HG02973 (cell line): ENCODE measurements at regions not wholly inside any gene's neighbourhood (a gene's known extent, or its start where the extent isn't known, plus 50 kb on each side); places are given as distances from the start of the nearest gene placed in this dataset.
"Not testable (repeated sequence)": the region's sequence is repeated elsewhere in the genome, so short reads cannot be mapped to it uniquely, and the experiment has no call there.

Experiments
- ATAC-seq: cut with Tn5 transposase; IDR thresholded peaks from one replicate; pipeline ENCODE4 v1.9.1; 2021; ENCODE audit warnings: moderate library complexity; ENCODE audit not compliant: unreplicated experiment

DNA sequence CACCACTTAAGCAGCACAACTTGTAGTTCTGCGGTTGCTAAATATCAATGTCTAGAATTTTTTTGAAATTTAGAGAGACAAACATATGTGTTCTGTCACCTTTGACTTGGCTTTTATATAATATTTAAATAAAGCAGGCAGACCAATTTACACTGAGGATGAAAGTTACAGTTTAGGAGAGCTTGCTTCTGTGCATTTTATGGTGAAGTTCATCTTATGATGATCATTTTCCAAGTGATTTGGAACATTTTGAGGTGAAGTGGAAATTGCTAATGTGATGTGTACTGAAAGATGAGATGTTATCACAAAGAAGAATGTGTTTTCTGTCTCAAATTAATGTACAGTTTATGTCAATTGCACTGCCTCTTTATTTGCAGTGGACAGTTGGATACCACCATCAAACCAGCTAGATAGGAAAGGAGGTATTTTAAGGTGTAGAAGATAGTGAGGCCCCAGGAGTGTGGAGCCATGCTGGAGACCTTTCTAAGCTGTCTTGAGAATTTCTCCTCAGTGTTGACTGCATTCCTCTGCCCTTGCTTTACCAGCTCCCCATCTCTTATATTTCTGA is 461.9 kb downstream of the UTRN start:
- ATAC-seq: no peak

DNA sequence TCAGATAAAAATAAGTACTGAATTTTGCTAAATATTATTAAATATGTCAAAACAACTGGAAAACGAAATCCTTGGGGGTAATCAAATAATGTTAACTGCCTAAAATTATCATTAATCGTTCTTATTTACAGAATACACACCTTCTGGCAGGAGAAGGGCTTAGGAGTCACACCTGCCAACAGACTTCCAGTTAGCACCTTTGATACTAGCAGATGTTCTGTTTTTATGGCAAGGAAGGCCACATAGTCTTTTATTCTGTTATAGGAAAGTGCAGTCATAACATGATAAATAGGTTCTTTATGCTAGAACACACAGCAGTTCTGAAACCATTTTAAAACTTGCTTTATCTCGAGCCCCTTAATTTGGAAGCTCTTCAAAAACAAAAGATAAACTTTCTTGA is 464.1 kb downstream of the UTRN start:
- no peak for ATAC-seq

DNA sequence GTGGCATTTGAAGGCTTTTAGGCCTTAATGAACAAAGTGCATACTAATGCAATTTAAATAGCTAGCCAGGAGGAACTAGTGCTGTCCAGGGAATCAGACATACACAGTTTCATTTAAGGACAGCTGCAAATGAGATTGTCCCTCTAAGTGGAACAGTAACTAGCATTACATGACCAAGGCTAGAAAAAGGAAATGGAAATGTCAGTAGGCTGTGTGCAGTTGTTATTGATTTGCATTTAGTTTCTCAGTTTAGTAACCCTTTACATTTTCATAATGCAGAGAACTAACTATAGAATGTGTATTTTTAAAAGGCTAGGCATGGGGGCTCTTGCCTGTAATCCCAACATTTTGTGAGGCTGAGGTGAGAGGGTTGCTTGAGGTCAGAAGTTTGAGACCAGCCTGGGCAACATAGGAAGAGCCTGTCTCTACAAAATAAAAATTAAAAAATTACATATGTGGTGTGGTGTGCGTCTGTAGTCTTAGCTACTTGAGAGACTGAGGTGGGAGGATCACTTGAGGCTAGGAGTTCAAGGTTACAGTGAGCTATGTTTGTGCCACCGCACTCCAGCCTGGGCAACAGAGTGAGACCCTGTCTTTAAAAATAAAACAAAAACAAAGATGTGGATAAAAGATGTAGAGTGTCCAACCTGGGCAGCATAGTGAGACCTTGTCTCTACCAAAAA is 468.0 kb downstream of the UTRN start:
- ATAC-seq: peak; percentile 95

DNA sequence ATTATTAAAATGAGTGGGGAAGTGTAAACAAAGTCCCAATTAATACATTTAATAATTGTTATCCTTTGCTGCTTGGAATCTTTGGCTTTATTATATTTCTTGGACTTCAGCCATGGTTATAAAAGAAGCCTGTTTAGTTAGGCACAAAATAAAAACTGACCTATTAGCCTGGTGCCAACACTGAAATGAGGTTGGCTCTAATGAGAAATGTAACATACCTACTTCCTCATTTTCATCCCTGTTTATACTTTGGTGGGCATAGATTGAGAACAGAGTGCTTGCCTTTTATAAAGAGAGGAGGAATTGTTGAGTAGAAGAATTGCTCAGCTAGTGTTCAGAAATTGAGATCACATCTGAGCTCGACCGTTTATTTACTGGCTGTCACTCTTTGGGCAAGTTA is 471.3 kb downstream of the UTRN start:
- no peak for ATAC-seq

DNA sequence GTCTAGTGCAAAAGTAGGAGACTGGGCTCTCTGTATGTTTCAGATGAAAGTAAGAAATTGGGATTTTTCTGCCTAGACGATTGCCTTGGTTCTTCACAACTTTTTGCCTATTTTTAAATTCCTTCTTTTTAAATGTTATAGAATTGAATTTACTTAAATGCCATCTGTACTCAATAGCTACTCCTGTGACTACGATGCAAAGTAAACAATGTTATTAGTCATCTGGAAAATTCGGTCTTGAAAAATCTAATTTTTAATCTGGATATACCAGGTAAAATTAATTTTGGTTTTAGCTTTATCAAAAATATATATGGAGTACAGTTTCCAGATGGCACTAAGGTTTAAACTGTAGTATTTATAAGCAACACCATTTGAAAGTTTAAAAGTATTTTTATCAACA is 472.2 kb downstream of the UTRN start:
- no peak for ATAC-seq

DNA sequence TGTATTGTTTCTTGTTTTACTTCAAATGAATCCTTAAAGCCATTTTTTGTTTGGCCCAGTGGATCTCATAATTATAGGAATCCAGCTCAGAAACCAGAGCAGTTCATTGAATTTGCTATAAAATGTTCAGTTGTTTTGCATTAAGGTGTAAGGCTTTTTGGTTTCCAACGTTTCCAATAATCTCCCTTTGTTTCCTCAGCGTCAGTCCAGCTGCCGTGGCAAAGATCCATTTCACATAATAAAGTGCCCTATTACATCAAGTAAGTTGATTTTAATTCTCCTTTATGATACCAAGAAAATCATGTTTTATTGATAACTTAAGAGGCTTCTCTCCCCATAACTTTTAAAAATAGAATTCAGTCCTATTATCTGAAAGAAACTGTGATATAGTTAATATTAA is 472.6 kb downstream of the UTRN start:
- no peak for ATAC-seq

DNA sequence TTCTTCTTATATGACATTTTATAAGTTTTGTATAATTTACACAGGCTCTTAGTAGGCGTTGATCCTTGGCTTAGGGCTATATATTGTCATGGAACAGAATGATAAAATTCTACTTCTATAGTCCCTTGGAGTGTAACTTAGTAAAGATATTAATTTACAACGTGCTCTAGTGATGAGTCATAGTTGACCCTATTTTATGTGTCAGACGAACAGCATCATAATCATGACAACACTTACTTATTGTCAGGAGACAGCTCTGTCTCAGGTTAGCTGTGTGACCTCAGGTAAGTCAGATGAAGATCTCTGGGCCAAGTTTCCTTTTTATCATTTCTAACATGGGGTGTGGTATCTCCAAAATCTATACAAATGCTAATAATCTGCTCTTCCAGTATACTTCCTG is 473.5 kb downstream of the UTRN start:
- ATAC-seq: peak; percentile 69

DNA sequence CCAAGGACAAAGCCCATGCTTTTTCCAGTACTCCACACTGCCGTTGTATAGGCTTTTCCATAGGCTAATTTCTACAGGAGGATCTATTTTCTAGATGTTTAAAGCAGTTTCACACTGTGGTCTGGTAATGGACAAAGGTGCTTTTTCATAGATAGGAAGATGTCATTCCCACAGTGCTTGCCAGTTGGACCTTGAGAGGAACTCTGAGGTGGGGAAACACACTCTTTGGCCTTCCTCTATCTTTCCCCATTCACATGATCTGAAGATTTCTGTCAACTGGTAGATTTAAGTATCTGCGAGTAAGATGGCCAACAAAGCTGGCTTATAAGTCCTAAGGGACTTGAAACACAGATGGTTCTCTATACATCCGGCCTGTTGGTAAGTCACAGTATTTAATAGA is 477.3 kb downstream of the UTRN start:
- ATAC-seq: no peak

DNA sequence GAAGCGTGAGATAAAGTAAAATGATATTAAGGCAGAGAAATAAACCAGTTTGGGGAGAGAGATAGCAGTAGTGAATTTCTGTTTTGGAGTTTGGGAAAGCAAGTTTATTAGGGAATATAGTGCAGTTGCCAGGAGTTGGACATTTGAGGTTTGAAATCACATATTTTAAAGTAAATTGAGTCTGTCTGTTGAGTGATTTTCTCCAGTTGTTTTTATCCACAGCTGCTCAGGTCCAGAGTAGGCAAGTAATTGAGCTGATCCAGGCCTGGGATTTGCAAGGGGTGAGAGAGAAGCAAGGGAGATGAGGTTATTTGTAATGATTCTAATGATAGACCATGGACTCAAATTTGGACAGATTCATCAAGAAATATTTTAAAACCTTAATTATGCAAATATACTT is 481.9 kb downstream of the UTRN start:
- ATAC-seq: no peak

DNA sequence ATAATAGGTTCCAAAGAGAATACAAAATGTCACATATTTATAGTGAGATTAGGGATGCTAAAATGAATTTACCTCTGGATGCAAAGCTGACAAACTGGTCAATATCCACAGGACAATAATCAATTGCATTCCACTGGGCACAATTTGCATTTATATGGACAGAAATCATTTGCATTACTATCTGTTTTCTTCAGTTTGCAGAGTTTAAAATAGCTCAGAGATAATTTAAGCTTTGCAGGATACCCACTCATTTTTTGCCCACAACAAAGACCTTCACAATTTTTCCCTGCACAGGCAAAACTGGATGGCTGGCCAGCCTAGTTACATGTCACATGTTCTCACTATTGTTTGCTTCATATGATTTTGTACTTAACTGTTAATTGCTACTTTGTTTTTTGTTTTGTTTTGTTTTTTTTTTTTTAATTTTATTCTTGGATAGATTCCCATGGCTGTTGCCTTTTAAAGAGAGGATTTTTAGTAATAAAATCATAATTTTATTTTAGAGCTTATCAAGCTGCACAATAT is 483.5 kb downstream of the UTRN start:
- no peak for ATAC-seq

DNA sequence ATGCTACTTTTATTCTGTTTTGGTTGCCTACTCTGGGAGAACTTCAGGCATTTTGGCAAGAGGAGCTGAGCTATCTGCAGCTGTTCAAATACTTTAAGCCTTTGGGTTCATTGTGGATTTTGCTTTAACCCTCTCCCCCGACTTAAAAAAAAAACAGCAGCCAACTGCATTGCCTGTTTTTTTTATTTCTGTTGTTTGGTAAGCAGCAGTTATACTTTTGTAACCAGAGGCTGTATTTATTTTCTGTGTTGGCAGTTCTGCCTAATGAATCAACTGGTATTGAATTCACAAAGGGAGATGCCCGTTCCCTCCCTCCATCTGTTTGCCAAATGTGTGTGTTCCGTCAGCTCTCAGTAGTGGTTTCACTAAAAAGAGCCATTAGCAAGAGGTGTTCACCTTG is 484.0 kb downstream of the UTRN start:
- no peak for ATAC-seq

DNA sequence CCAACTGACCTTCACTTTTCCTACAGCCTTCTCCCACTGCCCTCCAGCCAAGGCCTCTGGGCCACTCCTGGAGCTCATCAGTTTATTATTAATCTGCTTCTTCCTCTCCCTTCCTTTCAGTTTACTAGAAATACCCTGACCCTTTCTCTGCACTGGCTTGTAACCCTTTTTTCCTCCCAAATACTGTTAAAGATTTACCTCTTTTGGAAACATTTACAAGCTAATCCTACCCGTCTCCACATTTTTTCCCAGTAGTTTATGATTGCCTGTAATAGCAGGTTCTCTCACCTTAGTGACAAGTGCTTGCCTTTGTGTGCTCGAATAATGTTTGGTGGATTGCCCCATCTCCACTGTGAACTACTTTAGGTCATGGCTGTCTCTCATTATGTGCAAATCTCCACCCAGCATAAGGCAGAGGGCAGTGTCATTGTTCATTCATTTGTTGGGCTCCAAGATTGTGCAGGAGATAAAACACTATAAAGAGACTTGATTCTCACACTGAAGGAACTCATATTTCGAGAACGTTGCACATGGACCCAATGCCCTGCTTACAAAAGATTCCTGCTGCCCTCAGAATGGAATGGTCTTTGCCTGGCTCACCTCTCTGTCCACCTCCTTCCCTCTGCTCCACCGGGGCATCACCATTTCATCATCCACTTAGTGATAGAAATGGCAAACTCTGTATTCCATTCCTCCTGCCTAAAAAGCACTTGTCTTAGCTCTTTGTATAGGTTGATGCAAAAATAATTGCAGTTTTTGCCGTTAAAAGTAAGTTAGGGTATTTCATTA is 491.1 kb downstream of the UTRN start:
- ATAC-seq: no peak

DNA sequence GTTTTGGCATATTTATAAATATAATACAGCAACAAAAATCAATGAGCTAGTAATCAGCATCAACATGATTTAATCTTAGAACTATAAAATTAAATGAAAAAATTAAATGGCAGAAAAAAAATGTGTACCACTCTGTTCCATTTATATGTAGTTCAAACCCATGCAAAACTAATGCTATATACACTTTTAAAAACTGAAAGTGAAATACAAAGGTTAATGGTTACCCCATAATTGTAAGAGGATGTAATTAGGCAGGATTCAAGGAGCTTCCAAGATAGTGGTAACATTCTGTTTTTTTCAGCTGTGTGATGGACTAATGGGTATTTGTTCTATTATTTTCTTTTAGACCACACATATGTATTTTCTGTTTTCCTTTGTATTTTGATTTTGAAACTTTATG is 492.1 kb downstream of the UTRN start:
- ATAC-seq: peak; percentile 74

DNA sequence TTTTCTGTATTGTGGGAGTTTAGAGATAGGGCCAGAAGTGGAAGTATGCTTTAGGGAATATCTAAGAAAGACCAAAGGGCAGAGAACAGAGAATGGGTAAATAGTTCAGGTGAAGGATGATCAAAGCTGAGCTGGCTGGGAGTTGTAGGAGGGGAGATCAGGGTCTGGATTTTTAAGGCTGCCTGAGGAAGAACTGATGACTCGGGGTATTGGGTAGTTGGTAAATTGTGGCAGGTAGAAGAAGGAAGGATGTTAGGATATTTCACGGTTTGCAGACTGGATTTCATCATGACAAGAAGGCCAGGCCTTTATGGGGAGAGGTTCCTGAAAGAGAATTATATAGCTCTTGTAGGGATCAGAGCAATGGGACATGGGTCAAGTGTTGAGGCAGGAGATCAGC is 492.9 kb downstream of the UTRN start:
- ATAC-seq: no peak

DNA sequence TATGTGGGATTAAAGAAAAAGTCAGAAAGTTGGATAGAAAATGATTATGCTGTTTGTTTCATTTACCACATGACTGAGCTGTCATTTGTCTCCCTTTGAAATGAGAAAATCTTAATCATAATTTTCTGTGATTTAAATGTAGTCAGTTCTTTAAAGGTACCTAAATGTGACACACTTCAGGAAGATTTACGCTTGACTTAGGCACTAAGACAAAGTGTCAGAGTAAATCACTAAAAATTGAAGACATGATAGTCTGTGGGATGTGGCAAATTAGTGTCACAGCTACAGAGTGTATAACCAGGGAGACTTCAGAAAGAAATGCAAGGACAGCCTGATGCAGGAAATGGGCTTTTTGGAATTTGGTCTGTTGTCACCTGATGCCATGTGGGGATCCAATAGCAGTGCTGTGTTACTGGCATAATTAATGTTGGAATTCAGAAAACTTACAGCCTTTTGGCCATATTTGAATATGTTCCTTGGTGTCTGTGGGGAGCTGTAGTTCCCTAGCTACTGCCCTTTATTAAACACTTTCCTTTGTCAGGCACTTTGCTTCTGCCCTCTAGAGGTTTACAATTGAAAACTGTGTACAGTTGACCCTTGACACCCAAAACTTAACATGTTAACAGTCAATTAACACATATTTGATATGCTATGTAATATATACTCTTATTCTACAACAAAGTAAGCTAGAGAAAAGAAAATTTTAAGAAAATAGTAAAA is 493.8 kb downstream of the UTRN start:
- no peak for ATAC-seq

DNA sequence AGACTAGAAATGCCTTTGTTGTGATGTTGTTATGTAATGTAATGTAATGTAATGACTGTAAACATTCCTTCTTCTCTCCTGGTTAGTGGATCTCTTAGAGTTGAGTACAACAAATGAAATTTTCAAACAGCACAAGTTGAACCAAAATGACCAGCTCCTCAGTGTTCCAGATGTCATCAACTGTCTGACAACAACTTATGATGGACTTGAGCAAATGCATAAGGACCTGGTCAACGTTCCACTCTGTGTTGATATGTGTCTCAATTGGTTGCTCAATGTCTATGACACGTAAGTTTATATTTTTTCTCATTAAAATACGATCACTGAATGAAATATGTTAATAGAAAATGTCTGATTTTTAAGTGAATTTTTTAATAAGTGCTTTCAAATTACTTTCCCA is 496.7 kb downstream of the UTRN start:
- no peak for ATAC-seq

DNA sequence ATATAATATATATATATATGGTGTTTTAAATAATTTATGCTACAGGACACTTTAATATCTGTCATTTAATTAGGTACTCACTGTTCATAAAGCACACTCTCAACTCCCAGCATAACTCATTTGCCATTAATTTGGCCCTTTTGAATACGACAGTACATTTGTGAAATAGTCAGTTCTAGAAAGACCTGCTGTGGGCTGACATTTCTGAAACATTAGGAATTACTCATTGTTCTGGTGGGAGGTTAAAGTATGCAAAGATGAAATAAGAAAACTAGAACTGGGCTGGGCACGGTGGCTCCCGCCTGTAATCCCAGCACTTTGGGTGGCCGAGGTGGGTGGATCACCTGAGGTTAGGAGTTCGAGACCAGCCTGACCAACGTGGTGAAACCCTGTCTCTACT is 497.5 kb downstream of the UTRN start:
- no peak for ATAC-seq

DNA sequence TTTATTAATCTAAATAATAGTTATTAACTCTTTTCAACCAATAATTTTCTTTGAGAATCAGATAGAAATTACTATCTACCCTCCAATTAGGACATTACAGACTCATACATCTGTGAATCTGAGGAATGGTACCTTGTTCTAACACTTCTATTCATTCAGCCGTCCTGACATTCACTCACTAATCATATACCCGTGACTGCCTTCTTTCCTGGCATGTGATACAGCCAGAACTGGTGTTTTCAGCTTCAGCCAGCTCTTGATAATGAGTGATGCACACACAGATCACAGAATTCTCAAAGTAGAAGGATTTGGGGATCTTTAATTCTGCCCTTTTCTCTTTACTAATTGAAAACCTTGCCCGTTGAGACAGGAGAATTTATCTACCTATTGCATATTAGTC is 499.9 kb downstream of the UTRN start:
- no peak for ATAC-seq

DNA sequence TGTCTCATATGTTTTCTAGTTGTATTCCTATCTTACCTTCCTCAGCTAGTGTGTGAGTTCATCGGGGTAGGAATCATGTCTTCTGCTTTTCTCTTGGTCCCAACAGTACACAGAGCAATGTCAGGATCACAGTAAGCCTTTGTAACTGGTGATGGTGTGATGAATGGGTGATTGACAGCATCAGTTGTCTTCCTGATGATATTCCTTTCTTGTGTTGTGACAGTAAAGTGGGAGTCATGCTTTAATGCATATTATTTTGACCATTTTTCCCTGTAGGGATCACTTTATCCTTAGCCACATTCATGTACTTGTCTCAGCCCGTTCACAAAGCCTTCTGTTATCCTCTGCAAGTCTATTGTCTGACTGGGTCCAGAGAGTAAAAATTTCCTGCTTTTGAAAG is 501.7 kb downstream of the UTRN start:
- no peak for ATAC-seq

DNA sequence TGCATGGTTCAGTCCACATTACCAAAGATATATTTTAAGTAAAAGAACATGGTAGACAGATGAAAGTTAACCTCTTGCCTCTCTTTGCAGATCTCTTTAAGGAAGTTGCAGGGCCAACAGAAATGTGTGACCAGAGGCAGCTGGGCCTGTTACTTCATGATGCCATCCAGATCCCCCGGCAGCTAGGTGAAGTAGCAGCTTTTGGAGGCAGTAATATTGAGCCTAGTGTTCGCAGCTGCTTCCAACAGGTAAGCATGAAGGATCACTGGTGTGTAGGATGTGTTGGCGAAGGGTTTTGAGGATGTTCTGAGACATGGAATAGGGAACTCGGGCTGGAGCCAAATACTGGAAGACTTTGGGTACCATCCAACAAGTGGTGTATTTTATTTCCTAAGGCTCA is 508.6 kb downstream of the UTRN start:
- ATAC-seq: no peak

DNA sequence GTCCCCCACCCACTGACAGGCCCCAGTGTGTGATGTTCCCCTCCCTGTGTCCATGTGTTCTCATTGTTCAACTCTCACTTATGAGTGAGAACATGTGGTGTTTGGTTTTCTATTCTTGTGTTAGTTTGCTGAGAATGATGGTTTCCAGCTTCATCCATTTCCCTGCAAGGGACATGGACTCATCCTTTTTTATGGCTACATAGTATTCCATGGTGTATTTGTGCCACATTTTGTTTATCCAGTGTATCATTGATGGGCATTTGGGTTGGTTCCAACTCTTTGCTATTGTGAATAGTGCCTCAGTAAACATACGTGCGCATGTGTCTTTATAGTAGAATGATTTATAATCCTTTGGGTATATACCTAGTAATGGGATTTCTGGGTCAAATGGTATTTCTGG is 509.9 kb downstream of the UTRN start:
- not testable (repeated sequence) for ATAC-seq

DNA sequence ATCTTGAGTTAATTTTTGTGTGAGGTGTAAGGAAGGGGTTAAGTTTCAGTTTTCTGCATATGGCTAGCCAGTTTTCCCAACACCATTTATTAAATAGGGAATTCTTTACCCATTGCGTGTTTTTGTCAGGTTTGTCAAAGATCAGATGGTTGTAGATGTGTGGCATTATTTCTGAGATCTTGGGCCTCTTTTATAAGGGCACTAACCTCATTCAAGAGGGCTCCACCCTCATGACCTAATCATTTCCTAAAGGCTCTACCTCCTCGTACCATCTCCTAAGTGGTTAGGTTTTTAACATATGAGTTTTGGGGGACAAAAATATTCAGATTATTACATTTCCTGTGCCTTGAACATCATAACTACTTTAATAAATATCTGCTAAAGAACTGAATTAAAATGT is 510.9 kb downstream of the UTRN start:
- ATAC-seq: no peak
